ENCODE measurements at regions not wholly inside any gene's neighbourhood (a gene's known extent, or its start where the extent isn't known, plus 50 kb on each side); places are given as distances from the start of the nearest gene placed in this dataset.

- intact Hi-C loops (cut with DNase I): no loop called here
- ATAC-seq (no peak), DNase-seq (ENCODE audit: missing footprints) (no peak)
These were observed 509.4 kb downstream of the ISL1 start for GRCh38 chr5:51892680-51893079.

- intact Hi-C loops (cut with DNase I): no loop called here
- ATAC-seq (no peak), DNase-seq (ENCODE audit: missing footprints) (no peak)
These were observed 512.6 kb downstream of the ISL1 start for GRCh38 chr5:51895834-51896233.

GRCh38 chr5:51902512-51902911 lies 519.3 kb downstream of the ISL1 start:
- DNase-seq (ENCODE audit: missing footprints) (no peak), ATAC-seq (no peak)
- intact Hi-C loops (cut with DNase I): no loop called here

GRCh38 chr5:51908215-51908614 lies 525.0 kb downstream of the ISL1 start:
- intact Hi-C loops (cut with DNase I): no loop called here
- DNase-seq (ENCODE audit: missing footprints): no peak
- ATAC-seq: no peak

GRCh38 chr5:51944500-51945125 lies 561.4 kb downstream of the ISL1 start:
- ATAC-seq (no peak), DNase-seq (ENCODE audit: missing footprints) (no peak)
- intact Hi-C loops (cut with DNase I): no loop called here

GRCh38 chr5:51958473-51958872 lies 575.2 kb downstream of the ISL1 start:
- intact Hi-C loops (cut with DNase I): no loop called here
- ATAC-seq (no peak), DNase-seq (ENCODE audit: missing footprints) (no peak)

- DNase-seq (ENCODE audit: missing footprints) (no peak), ATAC-seq (no peak)
- intact Hi-C loops (cut with DNase I): no loop called here
These were observed 577.4 kb downstream of the ISL1 start for GRCh38 chr5:51960617-51961121.

GRCh38 chr5:51961154-51961562 lies 577.9 kb downstream of the ISL1 start:
- DNase-seq (ENCODE audit: missing footprints) (no peak), ATAC-seq (no peak)
- intact Hi-C loops (cut with DNase I): no loop called here

- DNase-seq (ENCODE audit: missing footprints): no peak
These were observed 585.5 kb downstream of the ISL1 start for GRCh38 chr5:51968756-51969155.

GRCh38 chr5:51974834-51975233 lies 591.6 kb downstream of the ISL1 start:
- intact Hi-C loops (cut with DNase I): no loop called here
- DNase-seq (ENCODE audit: missing footprints) (no peak), ATAC-seq (no peak)

More at GRCh38 chr5:51968756-51969155, 585.5 kb downstream of the ISL1 start:
- no peak for ATAC-seq
- intact Hi-C loops (cut with DNase I): no loop called here

GRCh38 chr5:51977014-51977413 lies 593.8 kb downstream of the ISL1 start:
- DNase-seq (ENCODE audit: missing footprints) (no peak), ATAC-seq (no peak)
- intact Hi-C loops (cut with DNase I): no loop called here

GRCh38 chr5:51983161-51983560 lies 599.9 kb downstream of the ISL1 start:
- intact Hi-C loops (cut with DNase I): no loop called here
- ATAC-seq: no peak
- DNase-seq (ENCODE audit: missing footprints): no peak

- ATAC-seq (no peak), DNase-seq (ENCODE audit: missing footprints) (no peak)
- intact Hi-C loops (cut with DNase I): no loop called here
These were observed 603.5 kb downstream of the ISL1 start for GRCh38 chr5:51986733-51987132.

GRCh38 chr5:51987239-51987638 lies 604.0 kb downstream of the ISL1 start:
- no peak for DNase-seq (ENCODE audit: missing footprints)
- no peak for ATAC-seq
- intact Hi-C loops (cut with DNase I): no loop called here

GRCh38 chr5:51987669-51988209 lies 604.5 kb downstream of the ISL1 start:
- intact Hi-C loops (cut with DNase I): no loop called here
- no peak for DNase-seq (ENCODE audit: missing footprints)
- ATAC-seq: no peak

GRCh38 chr5:51988634-51989033 lies 605.4 kb downstream of the ISL1 start:
- DNase-seq (ENCODE audit: missing footprints): no peak
- ATAC-seq: no peak
- intact Hi-C loops (cut with DNase I): no loop called here

GRCh38 chr5:51990241-51990640 lies 607.0 kb downstream of the ISL1 start:
- no peak for DNase-seq (ENCODE audit: missing footprints)
- ATAC-seq: no peak
- intact Hi-C loops (cut with DNase I): no loop called here

- intact Hi-C loops (cut with DNase I): no loop called here
- ATAC-seq (no peak), DNase-seq (ENCODE audit: missing footprints) (no peak)
These were observed 607.5 kb downstream of the ISL1 start for GRCh38 chr5:51990661-51991180.

- intact Hi-C loops (cut with DNase I): no loop called here
These were observed 608.7 kb downstream of the ISL1 start for GRCh38 chr5:51991940-51992339.

GRCh38 chr5:51995773-51996306 lies 612.6 kb downstream of the ISL1 start:
- intact Hi-C loops (cut with DNase I): no loop called here
- no peak for ATAC-seq
- no peak for DNase-seq (ENCODE audit: missing footprints)

More at GRCh38 chr5:51991940-51992339, 608.7 kb downstream of the ISL1 start:
- no peak for ATAC-seq
- DNase-seq (ENCODE audit: missing footprints): no peak

All from Right ventricle myocardium inferior (tissue), 1 donor.